ENCODE measurements at regions not wholly inside any gene's neighbourhood (a gene's known extent, or its start where the extent isn't known, plus 50 kb on each side); places are given as distances from the start of the nearest gene placed in this dataset.

DNA sequence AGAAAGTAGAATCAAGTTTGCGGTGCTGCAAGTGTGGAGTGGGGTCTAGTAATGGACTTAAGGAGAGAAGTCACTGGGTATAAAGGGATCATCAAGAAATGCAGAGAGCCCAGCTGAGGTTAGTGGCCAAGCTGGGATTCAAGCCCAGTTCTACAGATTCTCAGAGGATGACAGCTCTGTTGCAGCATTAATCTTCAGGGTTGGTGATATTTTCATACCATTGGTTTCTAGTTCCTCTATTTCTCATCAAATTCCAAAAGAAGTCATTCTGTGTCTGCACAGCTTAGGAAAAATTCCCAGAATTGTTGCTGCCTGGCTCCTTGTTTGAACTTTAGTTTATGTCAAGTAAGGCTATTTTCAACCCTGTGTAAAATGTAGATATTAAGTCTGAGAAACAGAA lies 169.5 kb upstream of the NTF3 start:
- H3K27me3 ChIP-seq (ENCODE audit: control insufficient read depth, insufficient read depth, low read length): no peaks in the 10 kb centered on the region
- no peak overlapping the region for H3K27ac ChIP-seq (ENCODE audit: low read depth, low read length)
- 100% methylated on average over 1 of the region's 1 CpG for WGBS (ENCODE audit: insufficient coverage)
- H3K4me3 ChIP-seq (ENCODE audit: low read depth, low read length): no peak overlapping the region
- H3K9me3 ChIP-seq (ENCODE audit: control insufficient read depth, insufficient read depth, low read length): no peaks in the 10 kb centered on the region
- DNase-seq (ENCODE audit: low read depth in 4 of 6, low spot score in 6 of 6): no peak
- H3K4me1 ChIP-seq (ENCODE audit: control insufficient read depth, insufficient read depth, low read length): no peaks in the 10 kb centered on the region
- no peaks in the 10 kb centered on the region for H3K36me3 ChIP-seq (ENCODE audit: control insufficient read depth, insufficient read depth, low read length)

- no peak for DNase-seq (ENCODE audit: low read depth in 4 of 6, low spot score in 6 of 6)
- H3K27ac ChIP-seq (ENCODE audit: low read depth, low read length): no peak overlapping the region
- H3K36me3 ChIP-seq (ENCODE audit: control insufficient read depth, insufficient read depth, low read length): no peaks in the 10 kb centered on the region
- no peaks in the 10 kb centered on the region for H3K4me1 ChIP-seq (ENCODE audit: control insufficient read depth, insufficient read depth, low read length)
- no peaks in the 10 kb centered on the region for H3K9me3 ChIP-seq (ENCODE audit: control insufficient read depth, insufficient read depth, low read length)
- H3K27me3 ChIP-seq (ENCODE audit: control insufficient read depth, insufficient read depth, low read length): no peaks in the 10 kb centered on the region
- H3K4me3 ChIP-seq (ENCODE audit: low read depth, low read length): no peak overlapping the region
- WGBS (ENCODE audit: insufficient coverage): 28% methylated on average over 2 of the region's 2 CpGs
Measured at GRCh38 chr12:5262885-5263284, 169.0 kb upstream of the NTF3 start.

GRCh38 chr12:5264006-5264405 lies 167.9 kb upstream of the NTF3 start:
- no CpG with 5 or more reads among the region's 2 CpGs for WGBS (ENCODE audit: insufficient coverage)
- no peaks in the 10 kb centered on the region for H3K27me3 ChIP-seq (ENCODE audit: control insufficient read depth, insufficient read depth, low read length)
- no peak overlapping the region for H3K27ac ChIP-seq (ENCODE audit: low read depth, low read length)
- DNase-seq (ENCODE audit: low read depth in 4 of 6, low spot score in 6 of 6): no peak
- H3K4me1 ChIP-seq (ENCODE audit: control insufficient read depth, insufficient read depth, low read length): no peaks in the 10 kb centered on the region
- no peaks in the 10 kb centered on the region for H3K36me3 ChIP-seq (ENCODE audit: control insufficient read depth, insufficient read depth, low read length)
- H3K9me3 ChIP-seq (ENCODE audit: control insufficient read depth, insufficient read depth, low read length): no peaks in the 10 kb centered on the region
- H3K4me3 ChIP-seq (ENCODE audit: low read depth, low read length): no peak overlapping the region

- H3K36me3 ChIP-seq (ENCODE audit: control insufficient read depth, insufficient read depth, low read length): no peaks in the 10 kb centered on the region
- WGBS (ENCODE audit: insufficient coverage): no CpG with 5 or more reads among the region's 9 CpGs
- no peaks in the 10 kb centered on the region for H3K9me3 ChIP-seq (ENCODE audit: control insufficient read depth, insufficient read depth, low read length)
- DNase-seq (ENCODE audit: low read depth in 4 of 6, low spot score in 6 of 6): no peak
- H3K4me1 ChIP-seq (ENCODE audit: control insufficient read depth, insufficient read depth, low read length): no peaks in the 10 kb centered on the region
- H3K27ac ChIP-seq (ENCODE audit: low read depth, low read length): no peak overlapping the region
- H3K4me3 ChIP-seq (ENCODE audit: low read depth, low read length): no peak overlapping the region
- no peaks in the 10 kb centered on the region for H3K27me3 ChIP-seq (ENCODE audit: control insufficient read depth, insufficient read depth, low read length)
Measured at GRCh38 chr12:5267603-5268423, 164.1 kb upstream of the NTF3 start.

DNA sequence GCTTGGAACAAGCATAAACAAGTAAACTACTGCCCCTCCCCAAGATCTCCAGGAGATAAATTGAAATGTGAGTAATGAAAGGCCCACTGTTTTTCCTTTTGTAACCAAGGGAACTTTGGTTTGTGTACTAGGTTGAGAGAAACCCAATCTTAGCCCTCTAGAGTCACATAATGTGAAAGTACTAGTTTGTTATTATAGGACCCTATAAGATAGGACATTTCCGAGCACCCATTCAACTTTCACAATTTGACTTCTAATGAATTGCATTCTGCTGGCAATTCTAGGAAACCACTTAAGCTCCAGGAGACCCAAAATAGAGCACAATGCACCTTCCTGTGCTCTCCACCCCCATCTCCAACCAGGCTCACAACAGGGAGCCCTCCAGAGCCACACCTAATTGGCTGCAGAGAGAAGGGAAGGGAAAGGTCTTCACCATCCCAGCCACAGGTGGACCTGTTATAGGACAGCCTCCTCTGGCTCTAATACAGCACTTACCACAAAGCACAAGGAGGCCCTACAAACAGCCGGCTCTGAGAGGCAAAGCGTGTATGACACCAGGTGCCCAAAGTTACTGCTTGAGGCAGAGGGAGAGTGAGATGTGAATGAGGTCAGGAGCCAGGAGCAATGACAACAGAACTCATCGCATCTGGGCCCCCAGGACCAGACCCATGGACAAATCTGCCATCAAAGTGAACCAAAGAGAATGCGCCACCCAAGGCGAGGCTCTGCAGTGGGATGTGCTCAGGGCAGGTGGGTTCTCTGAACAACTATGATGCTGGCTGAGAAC lies 163.3 kb upstream of the NTF3 start:
- no peaks in the 10 kb centered on the region for H3K9me3 ChIP-seq (ENCODE audit: control insufficient read depth, insufficient read depth, low read length)
- H3K4me1 ChIP-seq (ENCODE audit: control insufficient read depth, insufficient read depth, low read length): peaks cover 2% of the 10 kb centered on the region
- no peaks in the 10 kb centered on the region for H3K36me3 ChIP-seq (ENCODE audit: control insufficient read depth, insufficient read depth, low read length)
- no peak overlapping the region for H3K4me3 ChIP-seq (ENCODE audit: low read depth, low read length)
- H3K27me3 ChIP-seq (ENCODE audit: control insufficient read depth, insufficient read depth, low read length): no peaks in the 10 kb centered on the region
- 98% methylated on average over 5 of the region's 6 CpGs for WGBS (ENCODE audit: insufficient coverage)
- no peak overlapping the region for H3K27ac ChIP-seq (ENCODE audit: low read depth, low read length)
- DNase-seq (ENCODE audit: low read depth in 4 of 6, low spot score in 6 of 6): no peak

DNA sequence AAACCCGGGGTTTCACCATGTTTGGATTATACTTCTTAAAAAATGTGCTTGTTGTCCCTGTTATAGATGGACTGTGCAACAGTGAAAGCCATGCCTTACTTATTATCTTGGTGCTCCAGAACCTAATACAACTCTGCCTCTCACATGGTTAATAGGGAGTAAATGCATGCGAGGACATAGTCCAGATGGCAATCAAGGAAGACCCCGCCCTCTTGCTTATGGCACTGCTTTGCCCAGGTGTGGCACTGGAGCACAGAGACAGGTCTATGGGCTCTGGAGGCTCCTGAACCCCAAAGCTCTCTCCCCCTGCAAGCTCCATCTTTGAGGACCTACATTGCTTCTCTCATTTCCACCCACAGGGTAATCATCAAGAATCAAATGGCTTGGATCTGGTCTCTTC lies 162.1 kb upstream of the NTF3 start:
- H3K27me3 ChIP-seq (ENCODE audit: control insufficient read depth, insufficient read depth, low read length): no peaks in the 10 kb centered on the region
- H3K36me3 ChIP-seq (ENCODE audit: control insufficient read depth, insufficient read depth, low read length): no peaks in the 10 kb centered on the region
- no peak overlapping the region for H3K27ac ChIP-seq (ENCODE audit: low read depth, low read length)
- no peak for DNase-seq (ENCODE audit: low read depth in 4 of 6, low spot score in 6 of 6)
- H3K4me3 ChIP-seq (ENCODE audit: low read depth, low read length): no peak overlapping the region
- 90% methylated on average over 3 of the region's 3 CpGs for WGBS (ENCODE audit: insufficient coverage)
- no peaks in the 10 kb centered on the region for H3K9me3 ChIP-seq (ENCODE audit: control insufficient read depth, insufficient read depth, low read length)
- peaks cover 5% of the 10 kb centered on the region for H3K4me1 ChIP-seq (ENCODE audit: control insufficient read depth, insufficient read depth, low read length)

DNA sequence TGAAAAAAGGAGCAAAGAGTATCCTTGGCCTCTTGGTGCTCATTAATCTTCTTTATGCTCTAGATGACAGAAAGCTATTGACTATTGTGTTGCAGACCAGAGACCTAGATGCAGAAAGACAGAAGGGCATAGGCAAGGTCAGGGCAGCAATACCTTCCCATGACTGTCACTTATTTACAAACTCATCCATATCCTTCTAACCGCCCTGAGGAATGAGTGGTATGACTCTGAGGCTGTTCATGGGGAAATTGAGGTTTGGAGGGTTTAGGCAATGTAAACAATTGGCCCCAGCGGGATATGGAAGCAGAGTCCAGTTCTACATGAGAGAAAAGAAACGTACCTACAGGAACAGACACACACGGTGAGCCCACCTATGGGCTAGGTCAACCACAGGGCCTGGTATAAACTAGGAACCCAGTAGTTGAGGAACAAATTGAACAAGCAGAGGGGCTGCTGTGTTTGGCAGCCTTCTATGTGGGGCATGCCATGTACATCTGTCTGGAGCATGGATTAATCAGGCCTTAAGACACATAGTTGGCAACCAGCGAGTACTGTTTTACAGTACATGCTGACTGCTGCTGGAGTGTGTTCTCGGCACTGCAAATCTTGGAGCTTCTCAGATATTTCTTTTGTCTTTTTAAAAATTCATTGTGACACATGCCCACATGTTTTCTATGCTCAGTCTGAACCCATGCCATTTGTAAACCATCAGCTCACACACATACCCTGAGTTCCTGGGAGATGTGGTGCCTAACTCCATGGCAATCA lies 159.7 kb upstream of the NTF3 start:
- WGBS (ENCODE audit: insufficient coverage): 65% methylated on average over 4 of the region's 6 CpGs
- peaks cover 6% of the 10 kb centered on the region for H3K4me1 ChIP-seq (ENCODE audit: control insufficient read depth, insufficient read depth, low read length)
- peak in 2 of 6 donors; percentile 23 to 37 for DNase-seq (ENCODE audit: low read depth in 4 of 6, low spot score in 6 of 6)
- H3K27me3 ChIP-seq (ENCODE audit: control insufficient read depth, insufficient read depth, low read length): no peaks in the 10 kb centered on the region
- H3K4me3 ChIP-seq (ENCODE audit: low read depth, low read length): no peak overlapping the region
- no peaks in the 10 kb centered on the region for H3K9me3 ChIP-seq (ENCODE audit: control insufficient read depth, insufficient read depth, low read length)
- H3K27ac ChIP-seq (ENCODE audit: low read depth, low read length): no peak overlapping the region
- H3K36me3 ChIP-seq (ENCODE audit: control insufficient read depth, insufficient read depth, low read length): no peaks in the 10 kb centered on the region

DNA sequence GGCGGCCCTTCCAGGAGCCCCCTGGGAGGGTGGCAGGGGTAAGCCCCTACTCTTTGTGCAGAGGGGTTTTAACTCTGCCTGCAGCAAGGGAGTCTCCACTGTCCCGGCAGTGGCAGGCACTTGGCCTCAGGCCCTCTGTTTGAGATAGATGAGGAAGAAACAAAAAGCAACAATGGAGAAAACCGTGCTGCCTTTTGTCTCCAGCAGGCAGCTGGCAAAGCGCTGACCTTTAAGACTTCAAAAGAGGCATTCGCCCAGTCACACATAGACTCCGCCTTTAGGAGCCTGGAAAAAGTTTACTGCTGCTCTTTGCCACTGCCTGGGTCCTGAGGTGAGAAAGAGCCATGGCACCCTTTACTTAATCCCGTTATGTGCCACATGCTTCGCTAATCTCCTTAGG lies 158.2 kb upstream of the NTF3 start:
- Histone ChIP-seq H3K4me3 (ENCODE audit: low read depth, low read length) (no peak overlapping the region), H3K27me3 (ENCODE audit: control insufficient read depth, insufficient read depth, low read length) (no peaks in the 10 kb centered on the region), H3K4me1 (ENCODE audit: control insufficient read depth, insufficient read depth, low read length) (peaks cover 8% of the 10 kb centered on the region), H3K27ac (ENCODE audit: low read depth, low read length) (no peak overlapping the region), H3K36me3 (ENCODE audit: control insufficient read depth, insufficient read depth, low read length) (no peaks in the 10 kb centered on the region), H3K9me3 (ENCODE audit: control insufficient read depth, insufficient read depth, low read length) (no peaks in the 10 kb centered on the region)
- DNase-seq (ENCODE audit: low read depth in 4 of 6, low spot score in 6 of 6): peak in 2 of 6 donors; percentile 29 to 60
- WGBS (ENCODE audit: insufficient coverage): 25% methylated on average over 6 of the region's 8 CpGs

GRCh38 chr12:5276327-5276880 lies 155.5 kb upstream of the NTF3 start:
- Histone ChIP-seq H3K9me3 (ENCODE audit: control insufficient read depth, insufficient read depth, low read length) (no peaks in the 10 kb centered on the region), H3K36me3 (ENCODE audit: control insufficient read depth, insufficient read depth, low read length) (no peaks in the 10 kb centered on the region), H3K4me1 (ENCODE audit: control insufficient read depth, insufficient read depth, low read length) (peaks cover 8% of the 10 kb centered on the region), H3K4me3 (ENCODE audit: low read depth, low read length) (no peak overlapping the region), H3K27me3 (ENCODE audit: control insufficient read depth, insufficient read depth, low read length) (no peaks in the 10 kb centered on the region), H3K27ac (ENCODE audit: low read depth, low read length) (no peak overlapping the region)
- 40% methylated on average over 3 of the region's 4 CpGs for WGBS (ENCODE audit: insufficient coverage)
- DNase-seq (ENCODE audit: low read depth in 4 of 6, low spot score in 6 of 6): peak in 1 of 6 donors; percentile 42
